Hepatocyte (in vitro differentiated cells): ENCODE measurements at regions not wholly inside any gene's neighbourhood (a gene's known extent, or its start where the extent isn't known, plus 50 kb on each side); places are given as distances from the start of the nearest gene placed in this dataset.

Experiments
- DNase-seq: peaks from one replicate; pipeline ENCODE4 v3.0.0-alpha.2; 2016; ENCODE audit warnings: low spot score
- H2AFZ ChIP-seq: fragments of 200-600 bp; sonication (generic); 2 replicates; pipeline ENCODE4 v1.6.0; 2016; ENCODE audit warnings: antibody characterized with exemption, mild to moderate bottlenecking
- H3K27ac ChIP-seq: fragments of 200-600 bp; sonication (generic); 2 replicates; pipeline ENCODE4 v1.5.1; 2016; ENCODE audit warnings: mild to moderate bottlenecking
- H3K27me3 ChIP-seq: fragments of 200-600 bp; sonication (generic); 2 replicates; pipeline ENCODE4 v1.6.1; 2016
- H3K36me3 ChIP-seq: fragments of 200-600 bp; sonication (generic); replicated peaks from 2 replicates; pipeline ENCODE4 v1.5.1; 2016; ENCODE audit warnings: low read depth; ENCODE audit not compliant: insufficient read depth
- H3K4me1 ChIP-seq: fragments of 200-600 bp; sonication (generic); 2 replicates; pipeline ENCODE4 v1.5.1; 2016; ENCODE audit warnings: mild to moderate bottlenecking, moderate library complexity; ENCODE audit not compliant: insufficient read depth
- H3K4me2 ChIP-seq: fragments of 200-600 bp; sonication (generic); 2 replicates; pipeline ENCODE4 v1.6.0; 2016
- H3K4me3 ChIP-seq: fragments of 200-600 bp; sonication (generic); 2 replicates; pipeline ENCODE4 v1.5.1; 2016; ENCODE audit warnings: mild to moderate bottlenecking
- H3K79me2 ChIP-seq: fragments of 200-600 bp; sonication (generic); 2 replicates; pipeline ENCODE4 v1.6.0; 2017; ENCODE audit warnings: mild to moderate bottlenecking
- H3K9me2 ChIP-seq: fragments of 200-600 bp; sonication (generic); replicated peaks from 2 replicates; pipeline ENCODE4 v1.6.0; 2017; ENCODE audit warnings: mild to moderate bottlenecking; ENCODE audit not compliant: insufficient read depth
- H3K9me3 ChIP-seq: fragments of 200-600 bp; sonication (generic); 2 replicates; pipeline ENCODE4 v1.5.1; 2016; ENCODE audit warnings: low read depth, mild to moderate bottlenecking
- H4K20me1 ChIP-seq: fragments of 200-600 bp; sonication (generic); 2 replicates; pipeline ENCODE4 v1.6.0; 2016; ENCODE audit warnings: mild to moderate bottlenecking; ENCODE audit not compliant: insufficient read depth, poor library complexity, severe bottlenecking
- EZH2 ChIP-seq: fragments of 200-600 bp; sonication (generic); IDR thresholded peaks from 2 replicates; pipeline ENCODE4 v1.6.1; 2016; ENCODE audit warnings: antibody characterized with exemption, mild to moderate bottlenecking, borderline replicate concordance
- EZH2phosphoT487 ChIP-seq: fragments of 200-600 bp; sonication (generic); IDR thresholded peaks from one replicate; pipeline ENCODE4 v1.6.1; 2018; ENCODE audit warnings: antibody characterized with exemption, mild to moderate bottlenecking, low read depth, moderate library complexity; ENCODE audit not compliant: unreplicated experiment, severe bottlenecking
- WGBS: methylation state at CpG from one replicate; pipeline ENCODE4 v1.1.6; 2016; ENCODE audit warnings: low lambda C conversion rate; ENCODE audit errors: missing lambda C conversion rate; 5-methylcytosine and 5-hydroxymethylcytosine counted together
- TF ChIP-seq, protein P1 (sequence below): fragments of 200-600 bp; sonication (generic); IDR thresholded peaks from 2 replicates; pipeline ENCODE4 v1.5.1; 2016; ENCODE audit warnings: antibody characterized with exemption, mild to moderate bottlenecking; ENCODE audit not compliant: poor library complexity

GRCh38 chr15:38631119-38632075, 66.8 kb upstream of the RASGRP1 start:
- no peak overlapping the region for H2AFZ ChIP-seq
- 88% methylated on average over 5 of the region's 5 CpGs for WGBS
- H3K4me3 ChIP-seq = no peak overlapping the region
- no peaks in the 10 kb centered on the region for H3K9me2 ChIP-seq
- H3K27me3 ChIP-seq = no peaks in the 10 kb centered on the region
- TF ChIP-seq, protein P1, sequence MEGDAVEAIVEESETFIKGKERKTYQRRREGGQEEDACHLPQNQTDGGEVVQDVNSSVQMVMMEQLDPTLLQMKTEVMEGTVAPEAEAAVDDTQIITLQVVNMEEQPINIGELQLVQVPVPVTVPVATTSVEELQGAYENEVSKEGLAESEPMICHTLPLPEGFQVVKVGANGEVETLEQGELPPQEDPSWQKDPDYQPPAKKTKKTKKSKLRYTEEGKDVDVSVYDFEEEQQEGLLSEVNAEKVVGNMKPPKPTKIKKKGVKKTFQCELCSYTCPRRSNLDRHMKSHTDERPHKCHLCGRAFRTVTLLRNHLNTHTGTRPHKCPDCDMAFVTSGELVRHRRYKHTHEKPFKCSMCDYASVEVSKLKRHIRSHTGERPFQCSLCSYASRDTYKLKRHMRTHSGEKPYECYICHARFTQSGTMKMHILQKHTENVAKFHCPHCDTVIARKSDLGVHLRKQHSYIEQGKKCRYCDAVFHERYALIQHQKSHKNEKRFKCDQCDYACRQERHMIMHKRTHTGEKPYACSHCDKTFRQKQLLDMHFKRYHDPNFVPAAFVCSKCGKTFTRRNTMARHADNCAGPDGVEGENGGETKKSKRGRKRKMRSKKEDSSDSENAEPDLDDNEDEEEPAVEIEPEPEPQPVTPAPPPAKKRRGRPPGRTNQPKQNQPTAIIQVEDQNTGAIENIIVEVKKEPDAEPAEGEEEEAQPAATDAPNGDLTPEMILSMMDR = no peak
- TF ChIP-seq EZH2 (no peak), EZH2phosphoT487 (no peak)
- H3K4me1 ChIP-seq = no peaks in the 10 kb centered on the region
- no peak overlapping the region for H3K4me2 ChIP-seq
- H3K36me3 ChIP-seq = no peaks in the 10 kb centered on the region
- H3K9me3 ChIP-seq = no peaks in the 10 kb centered on the region
- H4K20me1 ChIP-seq = no peaks in the 10 kb centered on the region
- H3K27ac ChIP-seq = no peak overlapping the region
- no peak for DNase-seq
- H3K79me2 ChIP-seq = no peaks in the 10 kb centered on the region

DNA sequence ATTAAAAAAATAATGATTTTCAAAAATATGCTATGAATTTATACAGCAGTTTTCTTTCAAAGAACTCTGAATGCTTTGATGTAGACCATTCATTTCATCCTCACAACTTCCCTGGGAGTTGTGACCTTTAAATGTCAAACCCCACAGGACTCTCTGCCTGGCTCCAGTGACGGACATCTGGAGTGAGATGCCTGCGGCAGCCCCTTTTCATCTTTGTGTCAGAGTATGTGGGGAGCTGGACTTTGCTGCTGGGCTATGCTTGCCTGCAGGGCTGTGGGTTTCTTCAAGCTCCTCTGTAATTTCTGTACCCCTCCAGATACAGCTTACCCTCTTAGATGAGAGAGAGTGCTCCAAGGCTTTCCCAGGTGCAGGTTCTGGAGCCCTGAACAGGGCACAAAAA, 70.6 kb upstream of the RASGRP1 start:
- Histone ChIP-seq H3K36me3 (no peaks in the 10 kb centered on the region), H3K4me3 (no peak overlapping the region), H3K27ac (no peak overlapping the region), H2AFZ (no peak overlapping the region), H3K27me3 (no peaks in the 10 kb centered on the region), H3K4me2 (no peak overlapping the region), H3K9me3 (no peaks in the 10 kb centered on the region), H3K4me1 (no peaks in the 10 kb centered on the region), H3K79me2 (no peaks in the 10 kb centered on the region), H4K20me1 (no peaks in the 10 kb centered on the region), H3K9me2 (no peaks in the 10 kb centered on the region)
- TF ChIP-seq, protein P1 = no peak
- TF ChIP-seq EZH2phosphoT487 = no peak
- TF ChIP-seq EZH2 = no peak
- 60% methylated on average over 2 of the region's 2 CpGs for WGBS
- DNase-seq = no peak

DNA sequence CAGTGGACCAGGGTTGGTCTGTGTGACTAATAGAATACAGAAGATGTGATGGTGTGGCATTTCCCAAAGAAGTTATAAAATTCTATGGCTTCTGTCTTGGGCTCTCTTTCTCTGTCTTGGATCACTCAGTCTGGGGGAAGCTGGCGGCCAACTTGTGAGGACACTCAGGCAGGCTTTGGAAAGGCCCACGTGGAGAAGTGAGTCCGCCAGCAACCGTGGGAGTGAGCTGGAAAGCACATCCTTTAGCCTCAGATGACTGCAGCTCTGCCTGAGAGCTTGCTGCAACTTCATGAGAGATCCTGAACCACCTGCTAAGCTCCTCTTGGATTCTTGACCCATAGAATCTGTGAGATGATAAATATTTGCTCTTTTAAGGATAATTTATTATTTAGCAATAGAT, 72.0 kb upstream of the RASGRP1 start:
- H3K27me3 ChIP-seq = no peaks in the 10 kb centered on the region
- WGBS = 95% methylated on average over 4 of the region's 4 CpGs
- no peaks in the 10 kb centered on the region for H3K79me2 ChIP-seq
- H2AFZ ChIP-seq = no peak overlapping the region
- DNase-seq = no peak
- H3K9me3 ChIP-seq = no peaks in the 10 kb centered on the region
- H3K9me2 ChIP-seq = no peaks in the 10 kb centered on the region
- H3K4me1 ChIP-seq = no peaks in the 10 kb centered on the region
- no peaks in the 10 kb centered on the region for H3K36me3 ChIP-seq
- H4K20me1 ChIP-seq = no peaks in the 10 kb centered on the region
- no peak for TF ChIP-seq EZH2phosphoT487
- no peak overlapping the region for H3K27ac ChIP-seq
- no peak overlapping the region for H3K4me3 ChIP-seq
- no peak overlapping the region for H3K4me2 ChIP-seq

DNA sequence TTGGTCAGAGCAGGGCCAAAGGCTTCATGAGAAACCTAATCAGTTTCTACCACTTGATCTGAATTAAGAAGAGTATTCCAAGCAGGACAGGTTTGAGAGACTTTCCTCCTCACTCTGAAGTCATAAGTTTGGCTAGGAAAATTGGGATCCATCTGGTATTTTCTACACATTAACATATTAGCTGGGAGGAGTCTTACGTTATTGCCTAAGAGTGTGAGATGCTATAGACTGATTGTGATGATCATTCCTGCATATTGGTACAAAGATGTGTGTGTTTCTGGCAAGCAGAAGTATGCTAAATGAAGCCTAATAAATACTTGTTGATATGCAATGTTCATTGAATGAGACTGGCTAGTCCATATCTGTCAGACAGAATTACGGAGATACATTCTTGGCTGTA, 73.5 kb upstream of the RASGRP1 start:
- Histone ChIP-seq H3K9me2 (no peaks in the 10 kb centered on the region), H3K27ac (no peak overlapping the region), H3K79me2 (no peaks in the 10 kb centered on the region), H4K20me1 (no peaks in the 10 kb centered on the region), H3K4me2 (no peak overlapping the region), H3K27me3 (no peaks in the 10 kb centered on the region), H3K4me3 (no peak overlapping the region), H2AFZ (no peak overlapping the region), H3K4me1 (no peaks in the 10 kb centered on the region), H3K9me3 (no peaks in the 10 kb centered on the region), H3K36me3 (no peaks in the 10 kb centered on the region)
- WGBS = 55% methylated on average over 2 of the region's 2 CpGs
- TF ChIP-seq EZH2phosphoT487 (no peak), EZH2 (no peak)
- TF ChIP-seq, protein P1 = no peak
- no peak for DNase-seq
